Spleen (tissue), 7 donors: ENCODE measurements at regions not wholly inside any gene's neighbourhood (a gene's known extent, or its start where the extent isn't known, plus 50 kb on each side); places are given as distances from the start of the nearest gene placed in this dataset.

Experiments used
- CTCF ChIP-seq, 11 experiments: fragments of 200-600 bp in 7 of 11; fragments of 450-650 bp in 4 of 11; sonication (generic) in 4 of 11; IDR thresholded peaks in 8 of 11; conservative IDR thresholded peaks in 3 of 11; 1 replicate in 7 of 11; 2 replicates in 4 of 11; pipeline versions ENCODE4 v1.4.0 to v1.8.0; 2016 to 2021; ENCODE audit warnings: antibody characterized with exemption in 11 of 11, inconsistent platforms in 4 of 11, mild to moderate bottlenecking in 1 of 11
- POLR2AphosphoS5 ChIP-seq, 3 donors: sonication (generic); formaldehyde crosslinking; IDR thresholded peaks; one replicate each; pipeline ENCODE4 v1.5.1; 2017; ENCODE audit warnings: antibody characterized with exemption in 3 of 3
- donor health status: DM: no; HTN: no; CAD: no; lungs with moderate emphysema.
- donor health status: DM: no; HTN: no; CAD: no.
- donor health status: DM: no; HTN: no; CAD: no.

GRCh38 chr7:81873559-81873958, 103.7 kb upstream of the HGF start:
- TF ChIP-seq CTCF (IDR thresholded peaks at IDR 0.05 in 8 of 11, conservative IDR thresholded peaks at IDR 0.05 in 3 of 11) (no peak), POLR2AphosphoS5 (IDR thresholded peaks at IDR 0.05) (no peak)
